Astrocyte (in vitro differentiated cells and primary cell): ENCODE measurements at regions not wholly inside any gene's neighbourhood (a gene's known extent, or its start where the extent isn't known, plus 50 kb on each side); places are given as distances from the start of the nearest gene placed in this dataset.
"Not testable (repeated sequence)": the region's sequence is repeated elsewhere in the genome, so short reads cannot be mapped to it uniquely, and the experiment has no call there.

Experiments
- DNase-seq: peaks from one replicate; pipeline ENCODE4 v3.0.0-alpha.2; 2010; ENCODE audit warnings: low read depth
- FAIRE-seq: peaks from 2 replicates; lab custom pipeline; 2011; peaks lifted over from hg19 to GRCh38; lab: Jason Lieb, UNC
- H2AFZ ChIP-seq: 2 replicates; pipeline ENCODE4 v1.6.0; 2012; ENCODE audit warnings: low read depth, low read length, inconsistent platforms
- H3K27ac ChIP-seq: 2 replicates; pipeline ENCODE4 v1.5.1; 2011; ENCODE audit warnings: low read depth, low read length, inconsistent platforms
- H3K27me3 ChIP-seq: 2 replicates; pipeline ENCODE4 v1.6.0; 2011; ENCODE audit warnings: low read length, inconsistent platforms; ENCODE audit not compliant: insufficient read depth
- H3K36me3 ChIP-seq: 2 replicates; pipeline ENCODE4 v1.5.1; 2011; ENCODE audit warnings: low read length, inconsistent platforms; ENCODE audit not compliant: insufficient read depth
- H3K4me1 ChIP-seq: 2 replicates; pipeline ENCODE4 v1.5.1; 2011; ENCODE audit warnings: low read length, inconsistent platforms; ENCODE audit not compliant: insufficient read depth
- H3K4me2 ChIP-seq: 2 replicates; pipeline ENCODE4 v1.6.0; 2012; ENCODE audit warnings: low read length, inconsistent platforms
- H3K4me3 ChIP-seq: 2 replicates; pipeline ENCODE4 v1.5.1; 2011; ENCODE audit warnings: low read depth, mild to moderate bottlenecking, low read length, inconsistent platforms; ENCODE audit not compliant: insufficient read depth
- H3K79me2 ChIP-seq: 2 replicates; pipeline ENCODE4 v1.6.0; 2012; ENCODE audit warnings: mild to moderate bottlenecking, low read length, inconsistent platforms; ENCODE audit not compliant: insufficient read depth
- H3K9ac ChIP-seq: 2 replicates; pipeline ENCODE4 v1.6.0; 2012; ENCODE audit warnings: mild to moderate bottlenecking, low read length, inconsistent platforms
- H3K9me3 ChIP-seq: 2 replicates; pipeline ENCODE4 v1.5.1; 2012; ENCODE audit warnings: low read depth, mild to moderate bottlenecking, low read length, inconsistent platforms; ENCODE audit not compliant: insufficient read depth
- H4K20me1 ChIP-seq: 2 replicates; pipeline ENCODE4 v1.6.0; 2012; ENCODE audit warnings: low read length, inconsistent platforms; ENCODE audit not compliant: insufficient read depth
- H3K27ac Mint-ChIP-seq: one replicate; pipeline ENCODE4 v1.8.0; 2021; ENCODE audit warnings: mild to moderate bottlenecking, mixed read lengths; ENCODE audit not compliant: unreplicated experiment
- H3K27me3 Mint-ChIP-seq: one replicate; pipeline ENCODE4 v1.8.0; 2021; ENCODE audit warnings: low read depth, mixed read lengths; ENCODE audit not compliant: unreplicated experiment
- H3K36me3 Mint-ChIP-seq: one replicate; pipeline ENCODE4 v1.8.0; 2021; ENCODE audit warnings: low read depth, mixed read lengths; ENCODE audit not compliant: unreplicated experiment
- H3K4me1 Mint-ChIP-seq: one replicate; pipeline ENCODE4 v1.8.0; 2021; ENCODE audit warnings: low read depth, mixed read lengths; ENCODE audit not compliant: unreplicated experiment
- H3K4me3 Mint-ChIP-seq: one replicate; pipeline ENCODE4 v1.8.0; 2021; ENCODE audit warnings: mild to moderate bottlenecking, moderate library complexity, mixed read lengths; ENCODE audit not compliant: unreplicated experiment
- H3K9me3 Mint-ChIP-seq: one replicate; pipeline ENCODE4 v1.8.0; 2021; ENCODE audit warnings: mild to moderate bottlenecking, mixed read lengths; ENCODE audit not compliant: unreplicated experiment
- CTCF ChIP-seq: IDR thresholded peaks from 2 replicates; pipeline ENCODE4 v1.5.1; 2011; ENCODE audit warnings: low read depth, mild to moderate bottlenecking, inconsistent platforms, low read length, moderate library complexity; ENCODE audit not compliant: insufficient read depth
- EZH2 ChIP-seq: IDR thresholded peaks from 2 replicates; pipeline ENCODE4 v1.6.1; 2012; ENCODE audit warnings: mild to moderate bottlenecking, low read length, inconsistent platforms; ENCODE audit not compliant: insufficient read depth

- H3K9me3 Mint-ChIP-seq: no peaks in the 10 kb centered on the region
- Histone ChIP-seq H3K27me3 (no peaks in the 10 kb centered on the region), H3K4me1 (no peaks in the 10 kb centered on the region), H3K27ac (no peak overlapping the region), H3K4me3 (no peak overlapping the region), H4K20me1 (no peaks in the 10 kb centered on the region), H3K9me3 (no peaks in the 10 kb centered on the region), H3K36me3 (no peaks in the 10 kb centered on the region), H3K4me2 (no peak overlapping the region), H2AFZ (no peak overlapping the region), H3K79me2 (no peaks in the 10 kb centered on the region), H3K9ac (no peak overlapping the region)
- H3K4me1 Mint-ChIP-seq: no peaks in the 10 kb centered on the region
- DNase-seq (no peak), FAIRE-seq (no peak)
- H3K27me3 Mint-ChIP-seq: no peaks in the 10 kb centered on the region
- H3K4me3 Mint-ChIP-seq: no peak overlapping the region
- no peak overlapping the region for H3K27ac Mint-ChIP-seq
- no peaks in the 10 kb centered on the region for H3K36me3 Mint-ChIP-seq
- TF ChIP-seq EZH2: no peak
- TF ChIP-seq CTCF: no peak
Measured at GRCh38 chr1:121445679-121446078, 260.9 kb downstream of the SRGAP2C start.

GRCh38 chr1:121447280-121447923 is 262.6 kb downstream of the SRGAP2C start:
- not testable (repeated sequence) for H3K4me1 Mint-ChIP-seq, H3K9me3 Mint-ChIP-seq, H3K27me3 Mint-ChIP-seq, H3K4me2 ChIP-seq, H4K20me1 ChIP-seq, H3K36me3 ChIP-seq, FAIRE-seq, DNase-seq, H3K9me3 ChIP-seq, H3K79me2 ChIP-seq, H3K4me1 ChIP-seq, H3K4me3 Mint-ChIP-seq, H3K27me3 ChIP-seq, H3K27ac Mint-ChIP-seq, H3K27ac ChIP-seq, H3K4me3 ChIP-seq, H3K36me3 Mint-ChIP-seq, H3K9ac ChIP-seq, H2AFZ ChIP-seq
- TF ChIP-seq CTCF: peak; percentile 18

- H3K36me3 ChIP-seq, H3K4me3 ChIP-seq, H3K4me1 ChIP-seq, H4K20me1 ChIP-seq, H3K27ac Mint-ChIP-seq, H3K4me3 Mint-ChIP-seq, DNase-seq, FAIRE-seq, H3K27me3 ChIP-seq, H3K27me3 Mint-ChIP-seq, H3K79me2 ChIP-seq, H3K36me3 Mint-ChIP-seq, H3K4me1 Mint-ChIP-seq, H3K27ac ChIP-seq, H2AFZ ChIP-seq, H3K9ac ChIP-seq, H3K9me3 Mint-ChIP-seq, H3K9me3 ChIP-seq, H3K4me2 ChIP-seq: not testable (repeated sequence)
Measured at GRCh38 chr1:121448064-121448463, 263.3 kb downstream of the SRGAP2C start.
